Activated naive CD4-positive, alpha-beta T cell treated with anti-CD3 and anti-CD28 coated beads, Interleukin-2, amount 10 ng/mL, durations not matched to agents 7 days and 5 days (primary cell): ENCODE measurements at regions not wholly inside any gene's neighbourhood (a gene's known extent, or its start where the extent isn't known, plus 50 kb on each side); places are given as distances from the start of the nearest gene placed in this dataset.
"Not testable (repeated sequence)": the region's sequence is repeated elsewhere in the genome, so short reads cannot be mapped to it uniquely, and the experiment has no call there.

Experiments used
- CTCF ChIA-PET: fragments of 350-600 bp; sonication (Branson Sonifier 250); formaldehyde crosslinking; loops from one replicate; lab custom pipeline; 2021; ENCODE audit warnings: antibody characterized with exemption; lab: Charles Lee
- DNase-seq: peaks from one replicate; pipeline ENCODE4 v3.0.0-alpha.2; 2020
- H3K27ac Mint-ChIP-seq: one replicate; pipeline ENCODE4 v1.8.0; 2021; ENCODE audit warnings: mild to moderate bottlenecking, moderate library complexity, mixed read lengths
- H3K27me3 Mint-ChIP-seq: one replicate; pipeline ENCODE4 v1.8.0; 2021; ENCODE audit warnings: mild to moderate bottlenecking, mixed read lengths
- H3K36me3 Mint-ChIP-seq: one replicate; pipeline ENCODE4 v1.8.0; 2021; ENCODE audit warnings: mixed read lengths
- H3K4me1 Mint-ChIP-seq: one replicate; pipeline ENCODE4 v1.8.0; 2021; ENCODE audit warnings: mixed read lengths
- H3K4me3 Mint-ChIP-seq: one replicate; pipeline ENCODE4 v1.8.0; 2021; ENCODE audit warnings: mild to moderate bottlenecking, moderate library complexity, mixed read lengths
- H3K9me3 Mint-ChIP-seq: one replicate; pipeline ENCODE4 v1.8.0; 2021; ENCODE audit warnings: mixed read lengths

- CTCF ChIA-PET: no interaction called here
- Mint-ChIP-seq H3K4me3 (no peak overlapping the region), H3K36me3 (no peaks in the 10 kb centered on the region), H3K9me3 (no peaks in the 10 kb centered on the region), H3K27ac (no peak overlapping the region), H3K4me1 (no peaks in the 10 kb centered on the region), H3K27me3 (peaks cover 8% of the 10 kb centered on the region)
- DNase-seq: no peak
Observed at GRCh38 chr1:29621826-29622435, 385.6 kb downstream of the PTPRU start.

GRCh38 chr1:29620631-29621030, 384.3 kb downstream of the PTPRU start:
- H3K4me3 Mint-ChIP-seq: no peak overlapping the region
- H3K36me3 Mint-ChIP-seq: no peaks in the 10 kb centered on the region
- no peak overlapping the region for H3K27ac Mint-ChIP-seq
- H3K9me3 Mint-ChIP-seq: no peaks in the 10 kb centered on the region
- H3K27me3 Mint-ChIP-seq: peaks cover 5% of the 10 kb centered on the region
- CTCF ChIA-PET: no interaction called here
- no peak for DNase-seq
- H3K4me1 Mint-ChIP-seq: no peaks in the 10 kb centered on the region

- Mint-ChIP-seq H3K4me3 (no peak overlapping the region), H3K27ac (no peak overlapping the region), H3K9me3 (peaks cover 2% of the 10 kb centered on the region), H3K36me3 (no peaks in the 10 kb centered on the region), H3K27me3 (peaks cover 4% of the 10 kb centered on the region), H3K4me1 (no peaks in the 10 kb centered on the region)
- CTCF ChIA-PET: no interaction called here
- DNase-seq: no peak
Observed at GRCh38 chr1:29607236-29607635, 370.9 kb downstream of the PTPRU start.

- DNase-seq, H3K27ac Mint-ChIP-seq, H3K36me3 Mint-ChIP-seq, H3K27me3 Mint-ChIP-seq, H3K9me3 Mint-ChIP-seq, H3K4me3 Mint-ChIP-seq, CTCF ChIA-PET, H3K4me1 Mint-ChIP-seq: not testable (repeated sequence)
Observed at GRCh38 chr1:29604796-29605195, 368.5 kb downstream of the PTPRU start.

- DNase-seq: no peak
- H3K4me1 Mint-ChIP-seq: no peaks in the 10 kb centered on the region
- CTCF ChIA-PET: no interaction called here
- H3K4me3 Mint-ChIP-seq: no peak overlapping the region
- no peaks in the 10 kb centered on the region for H3K36me3 Mint-ChIP-seq
- H3K27ac Mint-ChIP-seq: no peak overlapping the region
- peaks cover 4% of the 10 kb centered on the region for H3K27me3 Mint-ChIP-seq
- H3K9me3 Mint-ChIP-seq: peaks cover 2% of the 10 kb centered on the region
Observed at GRCh38 chr1:29603622-29604021, 367.3 kb downstream of the PTPRU start.

GRCh38 chr1:29602203-29602602, 365.9 kb downstream of the PTPRU start:
- H3K4me3 Mint-ChIP-seq: no peak overlapping the region
- peaks cover 4% of the 10 kb centered on the region for H3K27me3 Mint-ChIP-seq

DNA sequence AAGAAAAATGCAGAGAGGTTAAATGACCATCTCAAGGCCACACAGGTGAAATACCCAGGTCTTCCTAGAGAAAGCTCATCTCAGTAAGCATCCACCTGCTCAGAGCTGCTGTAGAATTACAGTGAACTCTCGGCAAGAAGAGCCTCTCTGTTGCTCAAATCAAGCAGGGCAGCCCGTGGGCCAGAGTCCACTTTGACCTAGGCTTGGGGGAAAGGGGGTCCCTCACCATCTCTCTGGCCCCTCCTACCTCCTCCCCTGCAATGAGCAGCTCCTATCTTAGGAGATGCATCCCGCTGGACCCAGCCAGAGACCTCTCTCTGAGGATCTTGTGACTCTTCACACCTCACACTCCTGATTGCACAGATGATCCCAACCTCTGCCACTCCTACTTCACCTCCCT, 364.7 kb downstream of the PTPRU start:
- H3K36me3 Mint-ChIP-seq: no peaks in the 10 kb centered on the region
- no peaks in the 10 kb centered on the region for H3K9me3 Mint-ChIP-seq
- H3K27me3 Mint-ChIP-seq: peaks cover 4% of the 10 kb centered on the region
- H3K4me1 Mint-ChIP-seq: no peaks in the 10 kb centered on the region
- no peak overlapping the region for H3K4me3 Mint-ChIP-seq
- no peak overlapping the region for H3K27ac Mint-ChIP-seq
- CTCF ChIA-PET: no interaction called here
- no peak for DNase-seq

More at GRCh38 chr1:29602203-29602602, 365.9 kb downstream of the PTPRU start:
- CTCF ChIA-PET: interaction anchor here (0.9 kb wide), 1 partner anchor 698 kb away, joined by 3 read pairs; no protein-coding TSS in a partner anchor
- DNase-seq: no peak
- Mint-ChIP-seq H3K27ac (no peak overlapping the region), H3K9me3 (no peaks in the 10 kb centered on the region), H3K4me1 (no peaks in the 10 kb centered on the region), H3K36me3 (no peaks in the 10 kb centered on the region)

DNA sequence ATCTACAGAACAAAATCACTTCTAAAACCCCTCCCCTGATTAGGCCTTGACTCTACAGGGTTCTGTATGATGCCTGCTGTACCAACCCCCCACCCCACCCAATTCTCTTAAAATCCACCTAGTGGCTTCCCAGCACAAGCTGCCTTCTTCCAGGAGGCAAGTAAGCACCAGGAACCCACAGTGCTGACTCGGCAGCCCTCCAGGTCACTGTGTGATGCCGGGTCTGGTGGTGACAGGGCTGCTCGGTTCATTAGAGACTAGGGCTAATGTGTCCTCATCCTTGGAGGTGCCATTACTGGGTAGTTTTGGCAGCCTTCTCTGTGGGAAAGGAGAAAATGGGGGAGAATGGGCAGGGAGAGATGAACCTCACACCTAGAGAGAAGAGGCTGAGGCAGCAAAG, 363.5 kb downstream of the PTPRU start:
- H3K27me3 Mint-ChIP-seq: peaks cover 4% of the 10 kb centered on the region
- no peak overlapping the region for H3K27ac Mint-ChIP-seq
- no peak overlapping the region for H3K4me3 Mint-ChIP-seq
- CTCF ChIA-PET: no interaction called here
- H3K36me3 Mint-ChIP-seq: no peaks in the 10 kb centered on the region
- H3K4me1 Mint-ChIP-seq: no peaks in the 10 kb centered on the region
- DNase-seq: no peak
- no peaks in the 10 kb centered on the region for H3K9me3 Mint-ChIP-seq

DNA sequence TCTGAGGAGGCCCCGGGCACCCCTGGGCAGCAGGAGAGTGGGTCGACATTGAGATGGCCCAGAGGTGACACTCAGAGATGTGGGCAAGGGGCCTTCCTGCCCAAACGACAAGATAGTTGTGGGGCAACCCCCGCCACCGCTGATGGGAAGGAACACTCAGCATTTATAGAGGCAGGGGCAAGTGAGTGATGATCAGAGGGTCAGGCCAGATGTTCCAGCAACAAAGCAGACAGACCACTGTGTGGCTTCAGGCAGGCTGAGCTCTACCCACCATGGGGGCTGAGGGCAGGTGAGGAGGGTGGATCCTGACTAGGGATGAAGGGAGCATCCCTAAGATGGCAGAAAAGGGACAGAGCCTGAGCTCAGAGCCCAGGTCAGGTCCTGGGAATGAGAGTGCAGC, 362.7 kb downstream of the PTPRU start:
- H3K27me3 Mint-ChIP-seq: peaks cover 4% of the 10 kb centered on the region
- H3K9me3 Mint-ChIP-seq: no peaks in the 10 kb centered on the region
- DNase-seq: no peak

DNA sequence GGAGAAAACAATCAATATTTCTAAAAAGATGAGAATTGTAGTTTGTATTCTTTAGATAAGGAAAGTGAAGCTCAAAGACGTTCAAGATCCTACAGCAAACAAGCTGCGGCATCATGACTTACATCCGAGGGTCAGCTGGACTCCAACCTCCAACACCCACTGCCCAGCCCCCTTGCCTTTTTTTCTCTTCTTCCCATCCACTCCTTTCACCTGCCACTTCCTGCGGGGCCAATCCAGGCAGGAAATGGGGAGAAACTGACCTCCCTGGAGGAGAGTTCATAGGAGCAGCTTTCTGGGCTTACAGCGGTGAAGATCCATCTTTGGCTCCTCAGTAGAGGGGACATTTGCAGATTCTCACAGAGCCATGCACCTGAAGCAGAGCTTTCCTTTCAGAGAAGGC, 361.5 kb downstream of the PTPRU start:
- no peaks in the 10 kb centered on the region for H3K36me3 Mint-ChIP-seq
- no peaks in the 10 kb centered on the region for H3K4me1 Mint-ChIP-seq
- no peak overlapping the region for H3K27ac Mint-ChIP-seq
- CTCF ChIA-PET: no interaction called here
- H3K27me3 Mint-ChIP-seq: peaks cover 4% of the 10 kb centered on the region
- no peak for DNase-seq
- H3K9me3 Mint-ChIP-seq: no peaks in the 10 kb centered on the region
- no peak overlapping the region for H3K4me3 Mint-ChIP-seq

More for the DNA sequence above, 362.7 kb downstream of the PTPRU start:
- Mint-ChIP-seq H3K27ac (no peak overlapping the region), H3K36me3 (no peaks in the 10 kb centered on the region), H3K4me3 (no peak overlapping the region), H3K4me1 (no peaks in the 10 kb centered on the region)
- CTCF ChIA-PET: no interaction called here

DNA sequence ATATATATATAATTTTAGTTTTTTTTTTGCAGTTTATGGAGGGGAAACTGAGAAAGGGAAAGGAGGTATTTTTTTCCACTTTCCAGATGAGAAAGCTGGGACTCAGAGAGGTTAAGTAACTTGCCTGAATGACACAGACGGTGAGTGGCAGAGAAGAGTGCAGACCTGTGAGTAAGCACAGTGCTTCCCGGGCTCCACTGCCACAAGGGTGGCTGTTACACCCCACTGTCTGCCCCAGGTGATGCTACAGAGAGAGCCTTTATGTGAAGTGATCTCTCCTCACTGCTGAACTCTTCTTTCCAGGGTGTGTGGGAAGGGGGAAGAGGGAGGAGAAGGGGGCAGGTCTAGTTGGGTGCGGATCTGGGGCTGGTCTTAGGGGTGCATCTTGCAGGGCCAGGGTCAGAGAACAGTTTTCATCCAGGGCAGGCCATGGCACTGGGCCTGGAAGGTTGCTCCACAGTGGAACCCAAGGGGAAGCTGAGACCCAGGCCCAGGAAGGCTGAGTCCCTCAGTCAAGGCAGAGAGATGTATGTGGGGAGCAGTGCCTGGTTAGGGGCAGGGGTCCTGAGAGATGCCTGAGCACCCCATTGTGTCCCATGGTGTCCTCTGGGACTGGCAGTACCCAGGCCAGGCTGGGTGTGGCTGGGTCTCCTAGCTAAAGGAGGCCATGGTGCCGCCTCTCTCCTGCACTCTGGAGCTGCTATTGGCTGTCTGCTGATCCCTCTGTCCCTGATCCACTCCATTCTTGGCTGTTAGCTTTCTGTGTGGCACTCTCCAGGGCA, 357.5 kb downstream of the PTPRU start:
- no peak overlapping the region for H3K27ac Mint-ChIP-seq

GRCh38 chr1:29592731-29593130, 356.4 kb downstream of the PTPRU start:
- Mint-ChIP-seq H3K4me3 (no peak overlapping the region), H3K27ac (no peak overlapping the region), H3K36me3 (no peaks in the 10 kb centered on the region), H3K27me3 (no peaks in the 10 kb centered on the region), H3K9me3 (peaks cover 3% of the 10 kb centered on the region), H3K4me1 (no peaks in the 10 kb centered on the region)
- CTCF ChIA-PET: no interaction called here
- no peak for DNase-seq

More for the DNA sequence above, 357.5 kb downstream of the PTPRU start:
- Mint-ChIP-seq H3K4me3 (no peak overlapping the region), H3K27me3 (no peaks in the 10 kb centered on the region), H3K9me3 (peaks cover 3% of the 10 kb centered on the region), H3K4me1 (no peaks in the 10 kb centered on the region), H3K36me3 (no peaks in the 10 kb centered on the region)
- CTCF ChIA-PET: no interaction called here
- no peak for DNase-seq

DNA sequence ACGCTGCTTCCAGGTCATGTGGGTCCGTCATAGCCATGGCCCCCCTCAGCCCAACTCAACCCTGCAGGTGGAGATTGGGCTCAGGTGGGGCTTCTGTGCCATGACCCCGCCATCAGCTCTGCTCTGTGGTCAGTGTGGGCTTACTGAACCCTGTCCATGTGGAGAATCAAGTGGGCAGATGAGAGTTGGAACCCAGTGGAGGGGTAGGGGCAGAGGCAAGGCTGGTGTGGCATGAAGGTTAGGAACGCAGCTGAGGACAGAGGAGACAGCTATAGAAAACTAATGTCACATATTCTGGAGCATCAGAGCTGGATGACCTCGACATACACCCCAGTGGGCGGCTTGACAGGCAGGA, 355.9 kb downstream of the PTPRU start:
- CTCF ChIA-PET: no interaction called here
- no peak for DNase-seq
- Mint-ChIP-seq H3K36me3 (no peaks in the 10 kb centered on the region), H3K27me3 (no peaks in the 10 kb centered on the region), H3K9me3 (peaks cover 3% of the 10 kb centered on the region), H3K27ac (no peak overlapping the region), H3K4me3 (no peak overlapping the region), H3K4me1 (no peaks in the 10 kb centered on the region)

DNA sequence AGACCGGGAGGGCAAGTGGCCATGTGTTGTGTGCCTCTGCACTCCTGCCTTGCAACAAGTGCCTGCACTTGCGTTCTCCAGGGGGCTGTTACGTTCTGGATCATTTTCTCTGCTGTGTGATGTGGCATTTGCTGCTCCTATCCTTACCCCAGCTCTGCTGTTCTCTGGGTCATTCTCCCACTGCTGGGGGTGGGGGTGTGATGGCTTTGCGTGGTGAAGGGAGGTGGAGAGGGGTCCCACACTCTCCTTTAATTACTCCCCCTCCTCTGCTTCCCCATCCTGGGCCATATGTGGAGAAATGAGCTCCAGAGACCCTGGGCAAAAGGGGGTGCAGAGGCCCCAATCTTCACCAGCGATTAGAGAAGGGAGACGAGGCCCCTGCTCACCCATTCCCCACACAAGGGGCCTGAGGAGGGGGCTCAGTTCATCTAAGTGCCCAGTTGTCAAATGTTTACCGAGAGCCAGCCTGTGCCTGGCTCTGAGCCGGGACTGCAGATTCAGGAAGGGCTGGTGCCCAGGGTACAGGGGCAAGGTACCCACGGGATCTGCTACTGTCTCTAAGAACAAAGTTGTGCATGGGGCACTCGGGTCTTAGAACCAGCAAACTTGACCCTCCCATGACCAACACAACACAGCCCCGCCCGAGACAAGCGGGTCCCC, 355.4 kb downstream of the PTPRU start:
- Mint-ChIP-seq H3K27ac (no peak overlapping the region), H3K4me1 (no peaks in the 10 kb centered on the region), H3K36me3 (no peaks in the 10 kb centered on the region), H3K4me3 (no peak overlapping the region), H3K9me3 (peaks cover 3% of the 10 kb centered on the region), H3K27me3 (no peaks in the 10 kb centered on the region)
- CTCF ChIA-PET: no interaction called here
- DNase-seq: no peak
